ENCODE measurements at regions not wholly inside any gene's neighbourhood (a gene's known extent, or its start where the extent isn't known, plus 50 kb on each side); places are given as distances from the start of the nearest gene placed in this dataset.

DNA sequence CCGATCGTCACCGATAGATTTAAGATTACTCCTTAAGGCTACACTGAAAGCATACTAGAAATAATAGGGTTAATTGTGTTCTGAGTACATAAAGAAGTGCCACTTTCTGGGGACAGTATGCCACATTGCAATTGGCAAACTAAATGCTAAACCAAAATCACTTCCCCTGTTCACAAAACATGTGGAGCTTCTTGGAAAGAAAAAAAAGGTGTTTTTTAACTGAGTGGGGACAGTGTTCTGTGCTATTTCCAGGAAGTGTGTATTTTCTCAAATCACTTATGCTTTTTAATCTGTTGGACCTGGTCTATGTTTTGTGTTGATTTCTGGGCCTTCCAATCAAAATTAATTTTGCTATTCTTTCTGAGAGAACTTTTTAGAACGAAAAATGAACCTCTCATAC lies 149.3 kb upstream of the MPDZ start:
- Histone ChIP-seq H3K27ac (no peak overlapping the region), H3K4me1 (peaks cover 25% of the 10 kb centered on the region), H3K27me3 (ENCODE audit: insufficient read depth in 3 of 3, low read length in 2 of 3) (no peaks in the 10 kb centered on the region), H3K4me3 (peak overlapping the region; percentile 39), H3K36me3 (ENCODE audit: insufficient read depth in 1 of 2, low read depth in 1 of 2) (no peaks in the 10 kb centered on the region), H3K9me3 (no peaks in the 10 kb centered on the region)
- DNase-seq (no peak), ATAC-seq (no peak)
- 27 to 45% (median 36%) methylated on average over 4 of the region's 4 CpGs for WGBS, 3 donors
- TF ChIP-seq, protein P1, sequence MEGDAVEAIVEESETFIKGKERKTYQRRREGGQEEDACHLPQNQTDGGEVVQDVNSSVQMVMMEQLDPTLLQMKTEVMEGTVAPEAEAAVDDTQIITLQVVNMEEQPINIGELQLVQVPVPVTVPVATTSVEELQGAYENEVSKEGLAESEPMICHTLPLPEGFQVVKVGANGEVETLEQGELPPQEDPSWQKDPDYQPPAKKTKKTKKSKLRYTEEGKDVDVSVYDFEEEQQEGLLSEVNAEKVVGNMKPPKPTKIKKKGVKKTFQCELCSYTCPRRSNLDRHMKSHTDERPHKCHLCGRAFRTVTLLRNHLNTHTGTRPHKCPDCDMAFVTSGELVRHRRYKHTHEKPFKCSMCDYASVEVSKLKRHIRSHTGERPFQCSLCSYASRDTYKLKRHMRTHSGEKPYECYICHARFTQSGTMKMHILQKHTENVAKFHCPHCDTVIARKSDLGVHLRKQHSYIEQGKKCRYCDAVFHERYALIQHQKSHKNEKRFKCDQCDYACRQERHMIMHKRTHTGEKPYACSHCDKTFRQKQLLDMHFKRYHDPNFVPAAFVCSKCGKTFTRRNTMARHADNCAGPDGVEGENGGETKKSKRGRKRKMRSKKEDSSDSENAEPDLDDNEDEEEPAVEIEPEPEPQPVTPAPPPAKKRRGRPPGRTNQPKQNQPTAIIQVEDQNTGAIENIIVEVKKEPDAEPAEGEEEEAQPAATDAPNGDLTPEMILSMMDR (IDR thresholded peaks at IDR 0.05): no peak
- intact Hi-C loops (cut with DNase I): loop anchor here (5.0 to 10.0 kb wide), 4 partner anchors 259 to 976 kb away; no protein-coding TSS in a partner anchor

DNA sequence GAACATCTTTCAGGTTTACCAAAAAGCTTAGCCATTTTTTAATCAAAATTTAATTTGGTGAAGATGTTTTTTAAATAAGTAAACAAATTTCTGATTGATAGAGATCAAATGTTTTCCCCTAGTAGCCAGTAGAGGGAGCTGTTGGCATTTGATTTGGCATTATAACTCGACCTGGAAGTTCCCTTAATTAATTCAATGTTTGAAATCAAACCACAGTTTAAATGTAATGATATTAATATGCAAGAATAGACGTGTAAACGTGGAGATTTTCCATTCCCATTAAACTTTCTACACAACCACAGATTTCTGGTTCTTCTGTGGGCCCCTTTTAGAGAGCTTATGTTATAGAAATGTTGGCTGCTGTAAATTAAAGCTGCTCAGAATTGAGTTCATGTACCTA lies 148.1 kb upstream of the MPDZ start:
- Histone ChIP-seq H3K4me3 (peak overlapping the region; percentile 39), H3K27me3 (ENCODE audit: insufficient read depth in 3 of 3, low read length in 2 of 3) (no peaks in the 10 kb centered on the region), H3K36me3 (ENCODE audit: insufficient read depth in 1 of 2, low read depth in 1 of 2) (no peaks in the 10 kb centered on the region), H3K27ac (peak overlapping the region; percentile 43), H3K9me3 (no peaks in the 10 kb centered on the region), H3K4me1 (peaks cover 25% of the 10 kb centered on the region)
- TF ChIP-seq, protein P1 (IDR thresholded peaks at IDR 0.05): peak; percentile 84
- ATAC-seq (peak in 3 of 4 donors; percentile 40 to 79 (median 64)), DNase-seq (no peak)
- 0 to 1% (median 0%) methylated on average over 3 of the region's 3 CpGs for WGBS, 3 donors
- intact Hi-C loops (cut with DNase I): loop anchor here (5.0 to 10.0 kb wide), 4 partner anchors 260 to 977 kb away; no protein-coding TSS in a partner anchor

DNA sequence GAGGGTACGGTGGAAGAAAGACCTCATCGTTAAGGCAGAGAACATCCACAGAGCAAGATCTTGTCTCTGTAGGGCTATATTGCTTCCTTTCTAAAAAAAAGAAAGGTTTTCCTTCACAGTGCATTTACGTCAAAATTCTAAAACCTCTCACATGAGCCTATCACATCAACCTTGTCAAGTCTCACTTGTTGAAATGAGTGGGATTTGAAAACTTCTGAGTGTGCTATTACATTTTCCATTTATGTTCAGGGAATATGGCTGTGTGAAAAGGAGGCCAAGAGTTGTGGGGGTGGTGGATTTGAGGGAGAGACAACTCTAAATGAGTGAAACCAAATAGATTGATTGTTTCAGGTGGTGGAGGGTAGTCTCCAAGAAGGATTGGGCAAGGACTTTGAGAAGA lies 147.1 kb upstream of the MPDZ start:
- Histone ChIP-seq H3K4me3 (no peak overlapping the region), H3K27ac (no peak overlapping the region), H3K36me3 (ENCODE audit: insufficient read depth in 1 of 2, low read depth in 1 of 2) (no peaks in the 10 kb centered on the region), H3K27me3 (ENCODE audit: insufficient read depth in 3 of 3, low read length in 2 of 3) (no peaks in the 10 kb centered on the region), H3K9me3 (no peaks in the 10 kb centered on the region), H3K4me1 (peaks cover 25% of the 10 kb centered on the region)
- ATAC-seq: no peak
- WGBS, 3 donors: 88 to 91% (median 90%) methylated on average over 3 of the region's 3 CpGs
- intact Hi-C loops (cut with DNase I): loop anchor here (5.0 to 10.0 kb wide), 4 partner anchors 261 to 978 kb away; no protein-coding TSS in a partner anchor
- DNase-seq: no peak
- TF ChIP-seq, protein P1 (IDR thresholded peaks at IDR 0.05): no peak

DNA sequence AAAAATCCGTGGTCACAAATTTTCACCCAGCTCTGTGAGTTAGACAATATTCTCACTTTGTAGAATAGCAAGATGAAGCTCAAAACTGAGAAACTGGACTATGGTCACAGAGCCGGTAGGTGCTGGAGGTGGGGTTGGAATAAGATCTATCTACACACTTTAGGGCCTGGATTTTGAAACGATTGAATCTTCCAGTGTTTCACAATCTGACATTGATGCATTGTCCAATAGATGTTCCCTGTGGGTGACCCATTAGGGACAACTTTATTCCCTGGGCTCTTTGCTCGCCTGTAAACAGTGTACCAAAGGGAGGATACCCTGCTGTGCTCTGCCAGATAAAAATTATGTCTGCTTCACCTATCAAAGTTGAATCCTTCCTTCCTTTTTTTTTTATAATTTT lies 145.4 kb upstream of the MPDZ start:
- ATAC-seq: no peak
- H3K36me3 ChIP-seq (ENCODE audit: insufficient read depth in 1 of 2, low read depth in 1 of 2): no peaks in the 10 kb centered on the region
- WGBS, 3 donors: 68 to 71% (median 68%) methylated on average over 4 of the region's 4 CpGs
- H3K4me1 ChIP-seq: peaks cover 23% of the 10 kb centered on the region
- TF ChIP-seq, protein P1 (IDR thresholded peaks at IDR 0.05): no peak
- intact Hi-C loops (cut with DNase I): loop anchor here (2.0 to 10.0 kb wide), 5 partner anchors 262 to 980 kb away; no protein-coding TSS in a partner anchor
- no peak overlapping the region for H3K4me3 ChIP-seq
- H3K9me3 ChIP-seq: no peaks in the 10 kb centered on the region
- no peak overlapping the region for H3K27ac ChIP-seq
- H3K27me3 ChIP-seq (ENCODE audit: insufficient read depth in 3 of 3, low read length in 2 of 3): no peaks in the 10 kb centered on the region
- no peak for DNase-seq

DNA sequence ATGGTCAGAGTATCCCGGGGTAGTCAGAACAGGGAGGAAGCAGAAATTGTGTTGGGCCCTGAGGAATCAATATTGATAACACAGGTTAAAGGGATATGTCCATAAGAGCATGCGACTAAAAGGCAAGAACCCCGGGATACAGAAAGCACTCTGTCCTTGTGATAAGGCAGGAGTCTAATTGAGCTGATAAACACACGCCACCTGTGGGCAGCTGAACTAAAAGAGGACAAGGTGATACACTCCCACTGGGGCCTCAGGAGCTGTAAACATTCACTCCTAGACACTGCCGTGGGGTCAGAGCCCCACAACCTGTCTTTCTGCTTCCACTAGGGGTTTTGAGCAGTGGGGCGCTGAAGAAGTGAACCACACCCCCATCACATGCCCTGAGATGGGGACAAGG lies 144.7 kb upstream of the MPDZ start:
- TF ChIP-seq, protein P1 (IDR thresholded peaks at IDR 0.05): no peak
- no peak for DNase-seq
- ATAC-seq: no peak
- no peak overlapping the region for H3K27ac ChIP-seq
- no peak overlapping the region for H3K4me3 ChIP-seq
- 82 to 85% (median 82%) methylated on average over 6 of the region's 6 CpGs for WGBS, 3 donors
- no peaks in the 10 kb centered on the region for H3K27me3 ChIP-seq (ENCODE audit: insufficient read depth in 3 of 3, low read length in 2 of 3)
- intact Hi-C loops (cut with DNase I): loop anchor here (2.0 to 10.0 kb wide), 3 partner anchors 671 to 981 kb away; no protein-coding TSS in a partner anchor
- H3K9me3 ChIP-seq: no peaks in the 10 kb centered on the region
- H3K4me1 ChIP-seq: peaks cover 16% of the 10 kb centered on the region
- no peaks in the 10 kb centered on the region for H3K36me3 ChIP-seq (ENCODE audit: insufficient read depth in 1 of 2, low read depth in 1 of 2)
